MM.1S (cell line): ENCODE measurements at regions not wholly inside any gene's neighbourhood (a gene's known extent, or its start where the extent isn't known, plus 50 kb on each side); places are given as distances from the start of the nearest gene placed in this dataset.

Experiments
- DNase-seq: peaks from one replicate; pipeline ENCODE4 v3.0.0-alpha.2; 2015
- H2AFZ ChIP-seq: fragments of 300-600 bp; sonication (generic); 2 replicates; pipeline ENCODE4 v1.6.0; 2016; ENCODE audit warnings: antibody characterized with exemption, low read length
- H3F3A ChIP-seq: fragments of 300-600 bp; sonication (generic); 2 replicates; pipeline ENCODE4 v1.6.1; 2016; ENCODE audit warnings: mild to moderate bottlenecking, antibody characterized with exemption, low read length, moderate library complexity, mixed read lengths; ENCODE audit not compliant: insufficient read depth
- H3K27ac ChIP-seq: fragments of 300-600 bp; sonication (generic); 2 replicates; pipeline ENCODE4 v1.5.1; 2016; ENCODE audit warnings: mild to moderate bottlenecking, low read length
- H3K27me3 ChIP-seq: fragments of 300-600 bp; sonication (generic); replicated peaks from 2 replicates; pipeline ENCODE4 v1.6.0; 2016; ENCODE audit warnings: low read length; ENCODE audit not compliant: insufficient read depth
- H3K36me3 ChIP-seq: fragments of 300-600 bp; sonication (generic); replicated peaks from 2 replicates; pipeline ENCODE4 v1.6.1; 2016; ENCODE audit warnings: mild to moderate bottlenecking, low read length, mixed read lengths; ENCODE audit not compliant: insufficient read depth
- H3K4me1 ChIP-seq: fragments of 300-600 bp; sonication (generic); 2 replicates; pipeline ENCODE4 v1.6.1; 2016; ENCODE audit warnings: low read length, mixed read lengths
- H3K4me2 ChIP-seq: fragments of 300-600 bp; sonication (generic); 2 replicates; pipeline ENCODE4 v1.6.0; 2016; ENCODE audit warnings: low read depth, low read length
- H3K4me3 ChIP-seq: fragments of 300-600 bp; sonication (generic); 2 replicates; pipeline ENCODE4 v1.5.1; 2016; ENCODE audit warnings: low read length, mixed read lengths
- H3K79me2 ChIP-seq: fragments of 300-600 bp; sonication (generic); 2 replicates; pipeline ENCODE4 v1.6.1; 2016; ENCODE audit warnings: mixed run types, low read length, mixed read lengths
- H3K9ac ChIP-seq: fragments of 300-600 bp; sonication (generic); 2 replicates; pipeline ENCODE4 v1.6.1; 2016; ENCODE audit warnings: low read length, mixed read lengths
- H3K9me2 ChIP-seq: fragments of 300-600 bp; sonication (generic); replicated peaks from 2 replicates; pipeline ENCODE4 v1.6.1; 2016; ENCODE audit warnings: mild to moderate bottlenecking, low read length, mixed read lengths; ENCODE audit not compliant: insufficient read depth
- H3K9me3 ChIP-seq: fragments of 300-600 bp; sonication (generic); replicated peaks from 2 replicates; pipeline ENCODE4 v1.6.1; 2016; ENCODE audit warnings: mild to moderate bottlenecking, low read length, mixed read lengths; ENCODE audit not compliant: insufficient read depth
- H4K20me1 ChIP-seq: fragments of 300-600 bp; sonication (generic); 2 replicates; pipeline ENCODE4 v1.6.1; 2016; ENCODE audit warnings: mild to moderate bottlenecking, low read length, moderate library complexity, mixed read lengths; ENCODE audit not compliant: insufficient read depth
- CTCF ChIP-seq: fragments of 300-600 bp; sonication (generic); IDR thresholded peaks from 2 replicates; pipeline ENCODE4 v1.5.1; 2016; ENCODE audit warnings: antibody characterized with exemption, low read length, mixed read lengths
- EZH2 ChIP-seq: fragments of 300-600 bp; sonication (generic); optimal IDR thresholded peaks from 2 replicates; pipeline ENCODE3; 2017; ENCODE audit warnings: low read depth, mild to moderate bottlenecking, antibody characterized with exemption, low read length, mixed read lengths
- EZH2phosphoT487 ChIP-seq: fragments of 300-600 bp; sonication (generic); IDR thresholded peaks from 2 replicates; pipeline ENCODE4 v1.6.1; 2018; ENCODE audit warnings: antibody characterized with exemption, low read length

- H3K4me2 ChIP-seq, result no peak overlapping the region
- peaks cover 21% of the 10 kb centered on the region for H3K27me3 ChIP-seq
These were observed 390.0 kb upstream of the TNRC6C start for GRCh38 chr17:77568540-77568939.

DNA sequence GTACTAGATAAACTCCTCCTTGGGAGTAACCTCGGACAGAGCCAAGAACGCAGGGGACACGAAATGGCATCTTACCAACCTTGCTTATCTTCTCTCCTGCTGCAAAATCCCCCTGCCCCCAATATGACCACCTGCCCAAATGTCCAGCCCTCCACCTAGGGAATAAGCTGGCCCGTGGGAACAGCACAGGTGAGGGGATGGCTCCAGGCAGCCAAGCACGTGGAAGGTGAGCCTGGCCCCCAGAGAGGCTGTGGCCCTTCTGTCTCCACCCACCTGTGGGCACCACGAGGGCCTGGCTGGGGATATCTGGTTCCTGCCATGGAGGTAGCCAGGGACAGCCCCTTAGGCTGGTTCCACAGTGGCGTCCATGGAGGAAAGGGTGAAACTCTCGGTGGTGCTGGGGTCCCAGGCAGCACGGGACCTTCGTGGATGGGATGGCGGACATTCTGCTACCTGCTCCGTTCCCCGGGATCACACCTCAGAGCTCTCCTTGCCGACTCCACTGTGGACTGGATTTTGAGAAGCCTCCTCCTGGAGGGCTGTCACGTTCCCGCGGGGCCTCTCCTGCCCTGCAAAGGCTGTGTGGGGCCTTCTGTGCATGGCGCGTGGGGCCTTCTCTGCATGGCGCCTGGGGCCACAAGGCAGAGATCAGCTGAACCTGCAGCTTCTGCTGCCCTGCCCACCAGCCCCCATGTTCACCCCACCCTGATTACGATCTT lies 388.5 kb upstream of the TNRC6C start:
- Histone ChIP-seq H3K4me1 (no peaks in the 10 kb centered on the region), H4K20me1 (no peaks in the 10 kb centered on the region), H3K27ac (no peak overlapping the region), H3F3A (no peaks in the 10 kb centered on the region), H3K79me2 (no peaks in the 10 kb centered on the region), H3K27me3 (peaks cover 21% of the 10 kb centered on the region), H2AFZ (no peak overlapping the region), H3K4me2 (no peak overlapping the region), H3K9me2 (no peaks in the 10 kb centered on the region), H3K4me3 (no peak overlapping the region), H3K9me3 (no peaks in the 10 kb centered on the region), H3K36me3 (no peaks in the 10 kb centered on the region), H3K9ac (no peak overlapping the region)
- TF ChIP-seq CTCF (no peak), EZH2phosphoT487 (no peak), EZH2 (no peak)
- DNase-seq, result no peak

More at GRCh38 chr17:77568540-77568939, 390.0 kb upstream of the TNRC6C start:
- TF ChIP-seq CTCF (no peak), EZH2phosphoT487 (no peak), EZH2 (no peak)
- H3K27ac ChIP-seq, result no peak overlapping the region
- H3K9ac ChIP-seq, result no peak overlapping the region
- no peaks in the 10 kb centered on the region for H3F3A ChIP-seq
- no peaks in the 10 kb centered on the region for H3K9me3 ChIP-seq
- no peaks in the 10 kb centered on the region for H3K36me3 ChIP-seq
- no peaks in the 10 kb centered on the region for H4K20me1 ChIP-seq
- no peaks in the 10 kb centered on the region for H3K4me1 ChIP-seq
- DNase-seq, result no peak
- H3K4me3 ChIP-seq, result no peak overlapping the region
- no peak overlapping the region for H2AFZ ChIP-seq
- no peaks in the 10 kb centered on the region for H3K9me2 ChIP-seq
- no peaks in the 10 kb centered on the region for H3K79me2 ChIP-seq

DNA sequence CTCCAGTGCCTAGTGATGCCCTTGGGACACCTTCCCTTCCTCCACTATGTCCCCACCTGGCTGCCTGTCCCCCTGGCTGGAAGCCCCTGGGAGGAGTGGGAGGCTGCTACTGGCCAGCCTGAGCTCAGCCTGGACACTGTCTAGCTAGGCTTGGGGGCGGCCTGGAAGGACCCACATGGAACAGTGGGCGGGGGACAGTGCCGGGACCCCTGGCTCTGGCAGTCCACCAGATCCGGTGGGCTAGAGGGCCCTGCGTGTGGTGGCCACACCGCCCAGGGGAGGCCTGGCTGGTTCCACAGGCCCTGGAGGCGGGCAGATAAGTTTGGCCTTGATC lies 388.0 kb upstream of the TNRC6C start:
- H3F3A ChIP-seq, result no peaks in the 10 kb centered on the region
- peaks cover 21% of the 10 kb centered on the region for H3K27me3 ChIP-seq
- no peak overlapping the region for H3K4me3 ChIP-seq
- H2AFZ ChIP-seq, result no peak overlapping the region
- H3K9me3 ChIP-seq, result no peaks in the 10 kb centered on the region
- H4K20me1 ChIP-seq, result no peaks in the 10 kb centered on the region
- no peak for DNase-seq
- no peak overlapping the region for H3K27ac ChIP-seq
- no peaks in the 10 kb centered on the region for H3K4me1 ChIP-seq
- H3K79me2 ChIP-seq, result no peaks in the 10 kb centered on the region
- TF ChIP-seq CTCF (no peak), EZH2 (no peak)
- no peaks in the 10 kb centered on the region for H3K36me3 ChIP-seq
- no peak overlapping the region for H3K9ac ChIP-seq
- H3K4me2 ChIP-seq, result no peak overlapping the region
- no peaks in the 10 kb centered on the region for H3K9me2 ChIP-seq
